LoVo (cell line): ENCODE measurements at regions not wholly inside any gene's neighbourhood (a gene's known extent, or its start where the extent isn't known, plus 50 kb on each side); places are given as distances from the start of the nearest gene placed in this dataset.

ENCODE experiments used
- DNase-seq: peaks from one replicate; pipeline ENCODE4 v3.0.0-alpha.2; 2016; ENCODE audit warnings: low spot score

DNA sequence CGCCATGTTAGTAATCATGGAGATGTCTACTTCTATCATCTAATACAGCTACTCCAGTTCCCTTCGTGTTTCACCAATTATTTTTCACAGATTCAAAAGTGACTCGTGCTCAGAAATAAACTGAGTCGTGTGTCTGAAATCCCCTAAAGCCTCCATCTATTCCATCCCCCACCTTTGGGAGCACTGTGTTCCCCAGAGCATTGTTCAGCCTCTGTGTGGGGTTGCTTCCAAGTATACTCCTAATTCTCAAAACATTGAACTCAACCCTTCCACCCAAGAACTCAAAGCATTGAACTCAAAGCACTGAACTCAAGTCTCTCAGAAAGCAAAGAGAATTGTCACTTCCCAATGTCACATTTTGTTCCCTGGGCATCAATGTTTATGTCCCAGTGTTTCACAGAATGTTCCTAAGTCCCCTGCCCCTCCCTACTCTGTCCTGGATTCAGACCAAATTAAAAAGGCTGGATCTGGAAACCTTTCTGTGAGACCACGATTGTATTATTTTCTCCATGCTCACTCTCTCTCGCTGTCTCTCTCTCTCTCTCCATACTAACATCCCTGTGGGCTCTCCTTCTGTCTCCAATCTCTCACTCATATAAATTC, 138.5 kb upstream of the QRFPR start:
- DNase-seq: no peak

DNA sequence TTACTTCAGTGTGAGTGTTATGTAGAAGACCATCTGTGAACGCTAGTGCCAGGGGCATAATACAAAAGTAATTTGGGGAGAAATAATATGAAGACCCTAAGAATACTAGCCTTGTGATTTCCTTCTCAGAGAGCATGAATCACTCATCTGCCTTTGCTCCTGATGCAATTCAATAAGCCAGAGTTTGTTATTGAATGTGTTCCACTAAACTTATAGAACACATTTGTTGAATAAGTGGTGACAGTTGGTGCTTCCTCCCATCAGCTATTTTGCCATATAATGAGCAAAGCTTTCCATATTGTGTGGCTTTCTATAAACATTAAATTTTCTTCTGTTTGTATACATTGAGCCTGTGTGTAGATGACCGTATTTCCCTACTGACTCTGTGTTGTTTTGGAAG, 136.4 kb upstream of the QRFPR start:
- DNase-seq: no peak

DNA sequence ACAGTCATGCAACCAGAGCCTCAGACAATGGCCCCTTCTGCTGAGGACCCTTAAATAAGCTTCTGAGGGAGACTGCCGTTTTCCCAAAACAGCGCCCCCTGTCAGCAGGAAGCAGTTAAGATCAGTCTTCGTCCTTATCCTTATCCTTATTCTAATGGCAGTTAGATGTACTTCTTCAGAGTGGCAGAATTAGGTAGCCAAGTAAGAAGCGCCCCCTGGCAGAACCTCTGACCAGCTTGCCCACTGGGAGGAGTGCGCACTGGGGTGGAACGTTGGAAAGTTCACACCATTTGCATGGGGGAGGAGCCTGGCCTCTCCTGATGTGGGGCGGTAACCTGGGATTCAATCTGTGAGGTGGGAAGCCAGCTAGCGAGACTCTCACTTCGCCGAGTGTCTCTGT, 133.6 kb upstream of the QRFPR start:
- DNase-seq: no peak

DNA sequence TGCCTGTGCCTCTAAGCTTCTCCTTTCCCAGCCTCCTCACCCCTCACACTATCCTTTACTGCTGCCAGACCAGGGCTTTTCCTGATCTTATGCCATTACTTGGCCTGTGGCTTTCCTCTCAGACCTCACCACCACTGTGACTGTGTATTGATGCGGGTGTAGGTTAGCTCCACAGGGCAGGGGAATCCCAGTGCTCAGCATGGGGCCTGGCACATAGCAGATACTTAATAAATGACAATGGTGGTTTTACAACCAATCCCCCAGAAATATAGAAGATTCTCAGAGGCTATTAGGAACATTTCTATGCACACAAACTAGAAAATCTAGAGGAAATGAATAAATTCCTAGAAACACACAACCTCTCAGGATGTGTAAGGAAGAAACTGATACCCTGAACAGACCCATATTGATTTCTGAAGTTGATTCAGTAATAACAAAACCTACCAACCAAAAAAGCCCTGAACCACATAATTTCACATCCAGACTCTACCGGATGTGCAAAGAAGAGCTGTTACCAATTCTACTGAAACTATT, 129.6 kb upstream of the QRFPR start:
- DNase-seq: no peak

DNA sequence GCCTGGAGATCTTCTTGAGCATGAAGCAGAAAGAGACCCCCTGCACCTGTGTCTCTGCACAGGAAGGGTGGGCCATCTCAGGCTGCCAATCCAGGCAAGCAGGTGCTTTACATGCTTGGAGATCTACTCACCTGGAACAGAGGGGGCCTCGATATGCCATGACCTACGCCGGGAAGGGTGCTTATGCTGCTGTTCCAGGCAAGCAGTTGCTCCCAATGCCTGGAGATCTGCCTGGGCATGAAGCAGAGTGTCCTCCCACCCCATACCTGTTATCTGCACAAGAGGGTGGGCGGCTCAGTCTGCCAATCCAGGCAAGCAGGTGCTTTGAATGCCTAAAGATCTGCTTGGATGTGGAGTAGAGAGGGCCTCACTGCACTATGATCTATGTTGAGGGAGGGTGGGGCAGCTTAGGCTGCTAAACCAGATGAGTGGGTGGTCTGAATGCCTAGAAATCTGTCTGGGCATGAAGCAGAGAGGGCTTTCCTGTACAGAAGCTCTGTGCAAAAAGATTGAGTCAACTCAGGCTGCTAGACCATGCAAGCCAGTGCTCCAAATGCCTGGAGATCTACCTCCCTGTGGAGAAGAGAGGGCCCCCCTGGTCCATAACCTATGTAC, 104.5 kb upstream of the QRFPR start:
- no peak for DNase-seq

DNA sequence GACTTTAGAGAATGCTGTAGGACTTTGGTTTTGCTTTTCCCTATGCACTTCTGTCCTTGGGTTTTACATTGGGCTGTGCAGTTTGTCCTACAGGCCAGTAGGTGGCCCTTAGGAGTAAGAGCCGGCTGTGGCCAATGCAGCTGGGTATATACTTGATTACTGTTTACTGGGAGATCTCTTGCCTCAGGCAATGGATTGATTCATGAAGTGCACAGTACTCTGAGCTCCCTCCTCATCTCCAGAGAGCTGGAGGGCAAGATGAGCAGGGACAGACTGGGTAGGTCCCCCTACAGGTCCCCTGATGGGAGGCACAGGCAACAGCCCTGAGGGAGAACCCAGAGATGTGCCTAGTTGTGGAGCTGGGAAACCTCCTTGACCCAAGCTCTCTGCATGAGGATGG, 103.8 kb upstream of the QRFPR start:
- peak; percentile 35 for DNase-seq

DNA sequence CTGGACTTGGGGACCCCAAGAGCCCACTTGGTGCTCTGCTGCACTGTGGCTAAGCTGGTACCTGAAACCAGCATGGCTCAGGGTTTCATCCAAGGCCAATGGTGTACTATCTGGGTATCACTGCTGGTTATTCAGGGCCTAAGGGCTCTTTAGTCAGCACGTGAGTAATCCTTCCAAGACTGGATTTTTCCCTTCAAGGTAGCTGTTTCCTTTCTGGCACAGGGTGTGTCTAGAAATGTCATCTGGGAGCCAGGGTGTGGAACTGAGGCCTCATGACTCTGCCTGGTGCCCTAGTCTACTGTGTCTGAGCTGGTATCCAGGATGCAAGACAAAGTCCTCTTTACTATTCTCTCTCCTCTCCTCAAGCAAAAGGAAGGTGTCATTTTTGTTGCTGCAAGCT, 99.0 kb upstream of the QRFPR start:
- DNase-seq: no peak

DNA sequence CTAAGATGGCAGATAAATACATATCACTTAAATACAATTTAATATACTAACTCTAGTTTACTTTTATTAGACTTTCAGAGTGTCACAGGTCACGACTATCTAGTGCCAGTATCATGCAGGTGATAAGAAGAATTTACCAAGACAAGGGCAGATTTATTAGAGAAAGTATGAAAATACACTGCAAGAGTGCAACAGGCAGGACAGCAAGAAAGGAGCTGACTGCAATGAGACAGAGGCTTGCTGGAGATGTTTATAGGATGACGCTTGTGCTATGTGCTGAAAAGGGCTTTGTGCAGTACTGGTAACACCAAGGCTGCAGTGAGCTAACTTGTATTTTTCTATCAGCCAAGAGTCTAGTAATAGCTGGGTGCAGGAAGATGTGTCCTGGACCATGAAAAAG, 96.7 kb upstream of the QRFPR start:
- no peak for DNase-seq

DNA sequence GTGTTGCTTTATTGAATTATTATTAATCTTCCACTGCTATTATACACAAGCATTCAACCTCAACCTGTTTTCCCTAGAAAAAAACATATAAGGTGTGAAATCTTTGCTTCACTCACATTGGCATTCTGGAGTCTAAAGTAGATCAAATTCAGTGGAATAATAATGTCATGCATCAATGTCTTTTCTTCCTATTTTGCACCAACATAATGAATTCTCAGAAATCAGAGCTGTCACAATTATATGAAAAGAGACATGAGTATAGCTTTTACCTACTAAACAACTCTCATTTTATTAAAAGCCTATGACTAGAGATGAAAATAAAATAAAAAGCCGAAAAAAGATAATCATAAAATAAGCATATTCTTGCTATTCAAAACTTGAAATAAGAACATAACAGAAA, 96.3 kb upstream of the QRFPR start:
- DNase-seq: no peak

DNA sequence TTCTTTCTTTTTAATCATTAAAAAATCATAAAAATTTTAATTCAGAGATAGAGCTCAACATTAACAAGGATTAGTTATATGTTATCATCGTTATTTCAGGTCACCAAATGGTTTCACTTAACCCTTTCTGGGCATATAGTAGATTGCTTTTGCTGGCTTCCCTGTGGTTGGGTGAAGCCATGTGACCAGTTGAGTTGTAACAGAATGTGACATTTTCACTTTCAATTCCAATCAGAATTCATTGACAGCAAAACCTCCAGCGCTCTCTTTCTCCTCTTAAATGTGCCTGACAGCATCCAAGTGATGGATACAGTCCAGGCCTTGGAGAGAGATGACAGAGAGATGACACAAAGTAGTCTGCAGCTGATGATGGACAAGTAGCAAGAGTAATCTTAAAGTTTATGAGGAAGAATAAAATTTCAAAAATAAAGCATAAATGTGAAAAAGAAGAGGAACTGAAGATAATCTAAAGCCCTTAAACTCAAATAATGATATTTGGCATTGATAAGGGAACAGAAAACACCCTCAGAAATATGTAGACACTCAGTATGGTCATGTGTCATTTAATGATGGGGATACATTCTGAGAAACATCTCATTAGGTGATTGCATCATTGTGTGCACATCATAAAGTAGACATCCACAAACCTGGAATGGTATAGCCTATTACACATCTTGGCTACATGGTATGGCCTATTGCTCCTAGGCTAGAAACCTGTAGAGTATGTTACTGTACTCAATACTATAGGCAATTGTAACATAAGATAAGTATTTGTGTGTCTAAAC, 92.3 kb upstream of the QRFPR start:
- no peak for DNase-seq

DNA sequence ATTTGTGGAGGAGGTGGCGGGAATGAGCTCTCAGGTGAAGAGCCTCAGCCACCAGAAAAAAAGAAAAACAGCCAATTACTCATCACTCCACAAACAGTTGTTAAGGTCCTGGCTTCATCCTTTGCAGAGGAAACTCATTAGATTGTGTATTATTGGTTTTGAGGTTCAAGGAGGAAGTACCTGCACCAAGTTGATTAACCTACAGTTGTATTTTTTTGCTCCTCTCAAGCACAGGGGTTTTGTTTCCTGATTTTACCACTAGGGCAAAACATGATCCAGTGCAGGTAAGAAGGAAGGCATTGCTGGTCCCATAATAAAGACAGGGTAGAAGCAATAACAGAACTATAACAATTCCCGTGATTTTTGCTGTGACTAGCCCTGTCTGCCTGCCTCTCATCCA, 84.0 kb upstream of the QRFPR start:
- DNase-seq: no peak

DNA sequence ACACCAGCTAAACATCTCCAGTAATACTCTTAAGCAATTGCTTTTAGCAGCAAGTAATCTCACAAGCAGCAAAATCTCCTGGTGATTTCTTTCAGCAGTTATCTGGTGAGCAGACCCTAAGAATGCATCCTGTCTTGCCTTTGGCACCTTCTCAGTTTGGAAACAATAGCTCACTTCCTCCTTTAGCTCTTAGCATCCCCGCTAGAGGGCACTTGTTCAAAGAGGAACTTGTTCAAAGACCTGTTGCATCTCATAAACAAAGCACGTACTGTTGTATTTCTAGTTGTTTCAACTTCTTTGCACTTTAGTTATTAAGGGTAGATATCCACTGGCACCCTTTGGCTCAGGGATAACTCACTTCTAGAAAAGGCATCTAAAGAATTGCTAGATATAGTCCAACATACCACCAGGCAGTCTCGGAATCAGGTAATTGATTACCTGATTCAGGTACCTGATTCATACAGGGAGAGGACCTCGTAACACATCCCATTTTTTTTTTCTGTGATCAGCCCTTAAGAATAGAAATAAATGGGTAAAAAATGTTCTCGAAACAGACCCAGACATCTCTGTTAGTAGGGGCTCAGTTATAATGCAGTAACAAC, 81.9 kb upstream of the QRFPR start:
- DNase-seq: peak; percentile 70

DNA sequence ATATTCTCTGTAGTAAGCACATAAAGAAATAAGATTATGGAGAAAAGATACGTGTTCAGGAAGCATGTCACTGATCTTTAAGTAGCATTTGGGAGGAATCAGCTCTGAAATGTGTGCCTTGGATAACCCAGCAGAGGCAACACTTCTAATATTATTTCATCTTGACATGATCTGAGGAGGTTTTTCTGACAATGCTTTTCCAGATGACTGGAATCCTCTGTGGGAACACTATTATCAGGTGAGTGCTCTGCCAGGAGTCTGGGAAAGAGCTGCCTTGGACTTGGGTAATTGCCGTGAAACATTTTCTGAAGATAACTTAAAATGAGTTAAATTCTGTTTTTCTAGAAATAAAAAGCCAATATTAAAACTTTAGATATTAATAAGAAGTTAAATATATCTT, 78.2 kb upstream of the QRFPR start:
- DNase-seq: no peak

DNA sequence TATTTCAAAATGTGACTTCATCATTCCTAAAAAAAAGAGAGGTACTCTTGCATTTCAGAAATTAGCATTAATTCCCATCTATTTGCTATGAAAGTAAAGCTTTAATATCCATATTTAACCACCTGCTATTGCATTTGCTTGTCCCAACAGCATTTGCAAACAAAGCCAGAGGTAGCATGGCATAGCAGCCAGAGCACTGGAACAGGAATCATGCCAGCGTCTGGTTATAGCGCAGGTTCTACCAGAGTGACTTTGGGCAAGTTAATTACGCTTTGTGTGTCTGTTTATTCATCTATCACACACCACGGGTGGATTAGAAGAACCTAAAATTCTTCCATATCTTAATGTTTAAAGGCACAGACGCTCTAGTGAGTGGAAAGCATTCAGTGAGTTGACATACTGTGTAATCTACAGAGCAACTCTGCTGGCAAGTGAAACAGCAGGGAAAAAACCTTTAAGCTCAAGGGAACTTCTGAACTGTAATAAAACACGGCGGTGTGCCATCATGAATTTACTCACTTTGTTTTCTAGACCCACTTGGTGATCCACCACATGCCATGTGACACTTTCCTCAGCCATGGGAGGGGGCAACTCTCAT, 76.6 kb upstream of the QRFPR start:
- DNase-seq: no peak

DNA sequence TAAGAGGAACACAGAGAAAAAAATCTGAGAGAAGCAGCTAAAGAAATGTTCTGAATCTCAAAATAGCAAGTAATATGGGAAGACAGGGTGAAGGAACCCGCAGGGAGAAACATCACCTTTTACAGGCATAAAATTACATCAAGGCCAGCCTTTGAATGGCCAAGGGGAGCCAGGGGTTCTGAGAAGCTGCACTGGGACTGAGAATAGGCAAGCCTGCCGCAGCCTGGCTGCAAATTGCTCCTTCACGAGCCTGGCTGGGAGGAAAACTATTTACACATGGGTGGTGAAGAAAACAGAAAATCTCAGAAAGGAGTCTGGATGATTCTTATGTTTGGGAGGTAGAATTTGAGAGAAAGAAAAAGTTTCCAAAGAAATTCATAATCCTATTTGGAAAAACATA, 74.5 kb upstream of the QRFPR start:
- DNase-seq: no peak

DNA sequence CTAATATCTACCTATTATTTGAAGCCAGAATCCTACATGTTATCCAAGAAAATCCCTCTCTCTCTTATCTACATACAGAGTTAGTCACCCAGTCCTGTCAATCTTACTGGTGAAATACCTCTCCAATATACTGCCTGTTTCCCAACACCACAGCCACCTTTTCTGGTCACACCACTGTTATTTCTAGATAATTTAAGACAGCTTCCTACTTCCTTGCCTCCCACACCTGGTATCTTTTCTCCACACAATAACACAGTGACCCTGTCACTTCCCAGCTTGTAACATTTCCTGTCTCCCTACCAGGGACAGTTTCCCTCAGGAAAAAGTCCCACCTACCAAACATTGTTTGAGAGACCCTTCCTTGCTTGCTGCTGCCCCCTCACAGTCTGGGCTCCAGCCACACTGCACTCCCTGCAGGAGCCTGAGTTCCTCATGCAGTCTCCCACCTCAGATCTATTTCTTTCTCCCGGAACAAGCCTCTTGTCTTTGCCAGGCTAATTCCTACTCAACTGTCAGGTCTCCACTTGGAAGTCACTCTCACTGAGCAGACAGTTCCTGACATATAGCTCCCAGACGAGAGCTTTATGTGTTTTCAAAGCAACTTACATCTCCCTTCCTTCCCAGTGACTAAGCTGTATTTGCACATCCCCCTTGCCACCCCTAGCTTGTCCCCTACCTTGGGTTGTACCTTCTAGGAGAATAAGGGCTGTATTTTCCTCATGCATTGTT, 73.6 kb upstream of the QRFPR start:
- no peak for DNase-seq

DNA sequence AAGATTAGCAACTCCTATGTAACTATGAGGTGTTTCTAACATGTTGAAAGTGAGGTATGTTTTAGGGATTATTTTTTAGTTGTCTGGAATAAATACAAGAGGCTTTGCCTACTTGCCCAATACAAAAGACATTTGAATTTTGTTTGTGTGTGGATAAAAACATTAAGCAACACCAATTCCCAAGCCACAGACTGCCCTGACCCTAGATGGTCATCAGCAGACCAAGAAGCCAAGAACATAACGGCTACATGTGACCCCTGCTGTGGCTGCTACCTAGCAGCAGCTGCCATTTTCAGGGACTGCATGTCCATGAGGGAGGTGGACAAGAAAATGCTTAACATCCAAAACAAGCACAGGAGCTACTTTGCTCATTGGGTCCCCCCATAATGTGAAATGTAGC, 70.5 kb upstream of the QRFPR start:
- DNase-seq: no peak

DNA sequence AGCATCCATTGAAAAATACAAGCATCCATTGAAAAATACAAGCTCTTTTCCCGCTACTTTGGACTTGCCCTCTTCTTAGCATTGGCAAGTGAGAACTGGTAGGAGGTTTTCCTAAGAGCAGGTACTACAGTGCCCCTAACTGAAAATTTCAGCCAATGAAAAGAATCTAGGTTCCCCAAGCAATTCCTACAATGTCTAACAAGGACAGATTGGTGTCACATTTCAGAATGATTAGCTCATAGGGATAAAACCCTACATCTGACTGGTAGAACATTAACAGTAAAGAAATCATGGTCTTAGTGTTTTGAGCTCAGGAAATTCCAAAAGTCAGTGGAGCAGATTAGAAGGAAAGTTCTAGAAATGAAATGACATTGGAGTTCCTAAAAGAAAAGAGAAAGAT, 68.6 kb upstream of the QRFPR start:
- no peak for DNase-seq

DNA sequence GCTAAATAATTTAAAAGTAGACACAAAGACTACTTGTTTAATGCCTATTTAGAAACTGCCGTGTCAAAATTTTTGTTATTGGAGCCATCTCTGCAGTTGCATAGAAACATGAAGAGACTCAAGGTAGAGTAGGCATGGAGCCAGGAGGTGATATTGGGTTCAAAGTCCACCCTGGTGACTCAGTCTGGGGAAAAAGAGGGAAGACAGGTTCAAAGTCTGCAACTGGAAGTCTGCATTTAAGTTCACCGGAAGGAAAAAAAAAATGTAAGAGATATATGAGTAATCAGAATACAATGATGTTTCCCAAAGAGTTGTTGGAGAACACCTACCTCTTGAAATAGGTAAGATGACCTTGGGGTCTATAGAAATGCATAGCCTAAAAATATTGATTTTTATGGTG, 67.4 kb upstream of the QRFPR start:
- peak; percentile 94 for DNase-seq

DNA sequence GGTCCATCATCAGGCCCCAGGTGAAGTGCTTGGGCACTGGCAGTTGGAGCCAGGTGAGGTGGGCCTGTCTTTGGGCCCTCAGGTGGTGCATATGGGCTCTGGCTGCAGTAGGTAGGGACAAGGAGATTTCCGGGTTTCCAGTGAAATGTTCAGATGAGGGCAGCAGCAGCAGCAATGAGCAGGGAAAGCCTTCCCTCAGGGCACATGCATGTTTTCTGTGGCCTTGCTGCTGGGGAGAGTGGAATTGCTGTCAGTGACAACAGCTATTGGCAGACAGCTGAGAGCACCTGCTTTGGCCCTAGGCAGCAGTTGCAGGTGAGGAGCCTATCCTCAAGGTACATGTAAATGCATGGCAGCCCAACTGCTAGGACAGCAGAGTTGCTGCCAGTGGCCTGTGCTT, 58.9 kb upstream of the QRFPR start:
- DNase-seq: no peak
